GM23248 (cell line): ENCODE measurements at regions not wholly inside any gene's neighbourhood (a gene's known extent, or its start where the extent isn't known, plus 50 kb on each side); places are given as distances from the start of the nearest gene placed in this dataset.

ENCODE experiments used
- DNase-seq: peaks from one replicate; pipeline ENCODE4 v3.0.0-alpha.2; 2015
- H2AFZ ChIP-seq: fragments of 200-600 bp; sonication (generic); 2 replicates; pipeline ENCODE4 v1.6.1; 2016; ENCODE audit warnings: antibody characterized with exemption
- H3F3A ChIP-seq: fragments of 200-600 bp; sonication (generic); 2 replicates; pipeline ENCODE4 v1.6.1; 2016; ENCODE audit warnings: mild to moderate bottlenecking, antibody characterized with exemption, mixed run types; ENCODE audit not compliant: insufficient read depth
- H3K27ac ChIP-seq: fragments of 200-600 bp; sonication (generic); 2 replicates; pipeline ENCODE4 v1.5.1; 2016; ENCODE audit warnings: mild to moderate bottlenecking
- H3K27me3 ChIP-seq: fragments of 200-600 bp; sonication (generic); replicated peaks from 2 replicates; pipeline ENCODE4 v1.6.1; 2016; ENCODE audit warnings: mild to moderate bottlenecking; ENCODE audit not compliant: insufficient read depth
- H3K36me3 ChIP-seq: fragments of 200-600 bp; sonication (generic); 2 replicates; pipeline ENCODE4 v1.6.1; 2016; ENCODE audit warnings: low read depth, mild to moderate bottlenecking
- H3K4me1 ChIP-seq: fragments of 200-600 bp; sonication (generic); 2 replicates; pipeline ENCODE4 v1.6.1; 2016; ENCODE audit warnings: mild to moderate bottlenecking; ENCODE audit not compliant: insufficient read depth
- H3K4me2 ChIP-seq: fragments of 200-600 bp; sonication (generic); one replicate; pipeline ENCODE4 v1.6.1; 2016; ENCODE audit warnings: mild to moderate bottlenecking; ENCODE audit not compliant: unreplicated experiment
- H3K4me3 ChIP-seq: fragments of 200-600 bp; sonication (generic); 2 replicates; pipeline ENCODE4 v1.5.1; 2016; ENCODE audit warnings: mild to moderate bottlenecking
- H3K79me2 ChIP-seq: fragments of 200-600 bp; sonication (generic); 2 replicates; pipeline ENCODE4 v1.6.1; 2016; ENCODE audit warnings: mild to moderate bottlenecking; ENCODE audit not compliant: insufficient read depth
- H3K9ac ChIP-seq: fragments of 200-600 bp; sonication (generic); 2 replicates; pipeline ENCODE4 v1.6.1; 2016; ENCODE audit warnings: mild to moderate bottlenecking
- H3K9me2 ChIP-seq: fragments of 200-600 bp; sonication (generic); 2 replicates; pipeline ENCODE4 v1.6.1; 2016; ENCODE audit warnings: mixed run types, mild to moderate bottlenecking, moderate library complexity; ENCODE audit not compliant: insufficient read depth
- H3K9me3 ChIP-seq: fragments of 200-600 bp; sonication (generic); one replicate; pipeline ENCODE4 v1.6.1; 2017; ENCODE audit warnings: low read depth
- H4K20me1 ChIP-seq: fragments of 200-600 bp; sonication (generic); 2 replicates; pipeline ENCODE4 v1.6.0; 2016; ENCODE audit not compliant: insufficient read depth
- EZH2 ChIP-seq: fragments of 200-600 bp; sonication (generic); IDR thresholded peaks from 2 replicates; pipeline ENCODE4 v1.6.1; 2018; ENCODE audit warnings: antibody characterized with exemption, mild to moderate bottlenecking; ENCODE audit not compliant: insufficient read depth, poor library complexity, severe bottlenecking
- EZH2phosphoT487 ChIP-seq: fragments of 200-600 bp; sonication (generic); IDR thresholded peaks from 2 replicates; pipeline ENCODE4 v1.6.1; 2018; ENCODE audit warnings: antibody characterized with exemption, moderate library complexity, mild to moderate bottlenecking, low read depth; ENCODE audit not compliant: insufficient read depth
- WGBS, 2 experiments: methylation state at CpG; one replicate each; pipeline ENCODE4 v1.1.6; 2015 to 2017; ENCODE audit warnings: low lambda C conversion rate in 2 of 2, low coverage in 1 of 2; ENCODE audit errors: missing lambda C conversion rate in 2 of 2; 5-methylcytosine and 5-hydroxymethylcytosine counted together
- in situ Hi-C: fragments of 300-500 bp; cut with MboI; formaldehyde crosslinking; loops from 2 replicates; pipeline ENCODE4 v1.15.0; 2020

DNA sequence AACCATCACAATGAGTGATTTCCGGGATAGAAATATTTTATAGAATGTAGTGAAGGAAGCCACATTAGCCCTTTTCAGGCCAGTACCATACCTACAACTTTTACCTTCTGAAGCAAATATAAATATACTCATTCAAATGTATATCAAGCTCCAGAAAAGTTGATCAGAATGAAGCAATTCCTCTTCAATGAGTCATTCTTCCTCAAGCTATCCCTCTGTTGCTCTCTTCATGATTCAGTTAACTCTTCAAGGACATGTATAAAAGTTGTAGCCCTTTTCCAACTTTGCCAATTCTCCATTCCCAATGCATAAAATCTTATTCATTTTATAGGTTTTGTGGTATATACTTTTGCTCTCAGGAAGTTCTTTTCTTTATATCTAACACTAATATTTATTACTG is 242.1 kb upstream of the RGPD4 start:
- in situ Hi-C loops, result no loop called here
- no peaks in the 10 kb centered on the region for H4K20me1 ChIP-seq

DNA sequence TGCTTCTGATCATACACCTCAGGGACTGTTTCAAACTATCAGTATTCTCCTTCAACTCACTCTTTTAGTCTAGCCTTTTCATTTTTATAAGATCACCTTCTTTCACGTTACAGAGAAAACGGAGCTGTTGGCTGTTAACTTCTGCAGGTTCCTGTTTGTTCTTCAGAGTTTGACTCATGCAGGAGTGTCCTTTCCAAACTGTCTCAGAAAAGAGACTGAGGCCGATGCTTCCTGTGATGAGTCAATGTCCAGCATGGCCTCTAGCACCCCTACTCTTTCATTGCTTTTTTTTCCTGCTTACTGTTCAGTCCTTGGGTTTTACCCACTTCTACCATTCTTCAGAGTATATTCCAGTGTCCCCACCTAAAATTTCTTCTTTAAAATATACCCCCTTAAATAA is 240.8 kb upstream of the RGPD4 start:
- H3K4me3 ChIP-seq, result peak overlapping the region; percentile 32; the same call in 1 of the 2 replicates
- H3K9me3 ChIP-seq, result no peaks in the 10 kb centered on the region
- no peaks in the 10 kb centered on the region for H3K9me2 ChIP-seq
- no peak overlapping the region for H3K9ac ChIP-seq
- 11 to 15% methylated on average over 3 of the region's 3 CpGs for WGBS, 2 experiments
- H3K4me1 ChIP-seq, result peaks cover 39% of the 10 kb centered on the region
- peak; percentile 53 for DNase-seq
- H3K4me2 ChIP-seq, result peak overlapping the region; percentile 43
- no peaks in the 10 kb centered on the region for H3K27me3 ChIP-seq
- no peaks in the 10 kb centered on the region for H3K36me3 ChIP-seq
- H3K27ac ChIP-seq, result 0 out of 2 replicates have a peak overlapping the region, but pooled peaks have one; percentile 4
- no peaks in the 10 kb centered on the region for H3K79me2 ChIP-seq
- in situ Hi-C loops, result no loop called here
- no peaks in the 10 kb centered on the region for H4K20me1 ChIP-seq
- peak overlapping the region; percentile 71 for H2AFZ ChIP-seq
- H3F3A ChIP-seq, result peaks cover 9% of the 10 kb centered on the region; the same call in 1 of the 2 replicates
- TF ChIP-seq EZH2 (no peak), EZH2phosphoT487 (no peak)

More for the DNA sequence above, 242.1 kb upstream of the RGPD4 start:
- peak; percentile 63 for DNase-seq
- no peaks in the 10 kb centered on the region for H3K27me3 ChIP-seq
- peaks cover 31% of the 10 kb centered on the region for H3K4me1 ChIP-seq
- H3K4me2 ChIP-seq, result no peak overlapping the region
- peaks cover 9% of the 10 kb centered on the region; the same call in 1 of the 2 replicates for H3F3A ChIP-seq
- no peak overlapping the region for H3K27ac ChIP-seq
- H3K79me2 ChIP-seq, result no peaks in the 10 kb centered on the region
- H3K9ac ChIP-seq, result no peak overlapping the region
- H2AFZ ChIP-seq, result no peak overlapping the region
- H3K4me3 ChIP-seq, result no peak overlapping the region
- TF ChIP-seq EZH2phosphoT487, result no peak
- TF ChIP-seq EZH2, result no peak
- no peaks in the 10 kb centered on the region for H3K9me2 ChIP-seq
- WGBS, 2 experiments, result 82 to 94% methylated on average over 1 of the region's 1 CpG
- H3K36me3 ChIP-seq, result no peaks in the 10 kb centered on the region
- no peaks in the 10 kb centered on the region for H3K9me3 ChIP-seq

DNA sequence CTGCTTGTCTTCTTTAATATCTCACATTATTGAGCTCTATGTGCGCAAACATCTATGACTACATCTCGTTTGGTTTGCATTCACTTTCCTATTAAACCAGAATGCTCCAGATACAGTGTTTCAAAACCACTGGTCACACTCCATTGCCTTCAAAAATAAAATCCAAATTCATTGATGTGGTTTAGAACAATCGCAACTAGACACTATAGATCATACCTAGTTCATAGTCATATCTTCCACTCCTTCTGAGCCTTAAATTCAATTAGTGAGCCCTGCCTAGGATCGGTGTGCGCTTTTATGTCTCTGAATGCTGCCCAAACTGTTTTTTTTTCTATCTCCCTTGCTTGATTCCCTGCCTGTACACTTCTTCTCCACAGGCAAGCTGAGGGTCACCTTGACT is 238.5 kb upstream of the RGPD4 start:
- H2AFZ ChIP-seq, result no peak overlapping the region
- H3K9me3 ChIP-seq, result no peaks in the 10 kb centered on the region
- DNase-seq, result no peak
- in situ Hi-C loops, result no loop called here
- H3K27me3 ChIP-seq, result no peaks in the 10 kb centered on the region
- H3K9ac ChIP-seq, result no peak overlapping the region
- peaks cover 61% of the 10 kb centered on the region for H3K4me1 ChIP-seq
- H3K9me2 ChIP-seq, result no peaks in the 10 kb centered on the region
- H3F3A ChIP-seq, result peaks cover 26% of the 10 kb centered on the region
- WGBS, 2 experiments, result 93 to 95% methylated on average over 5 of the region's 5 CpGs
- no peak overlapping the region for H3K27ac ChIP-seq
- no peak overlapping the region for H3K4me2 ChIP-seq
- no peaks in the 10 kb centered on the region for H4K20me1 ChIP-seq
- H3K36me3 ChIP-seq, result no peaks in the 10 kb centered on the region
- no peak overlapping the region for H3K4me3 ChIP-seq
- no peak for TF ChIP-seq EZH2phosphoT487
- no peak for TF ChIP-seq EZH2
- no peaks in the 10 kb centered on the region for H3K79me2 ChIP-seq

DNA sequence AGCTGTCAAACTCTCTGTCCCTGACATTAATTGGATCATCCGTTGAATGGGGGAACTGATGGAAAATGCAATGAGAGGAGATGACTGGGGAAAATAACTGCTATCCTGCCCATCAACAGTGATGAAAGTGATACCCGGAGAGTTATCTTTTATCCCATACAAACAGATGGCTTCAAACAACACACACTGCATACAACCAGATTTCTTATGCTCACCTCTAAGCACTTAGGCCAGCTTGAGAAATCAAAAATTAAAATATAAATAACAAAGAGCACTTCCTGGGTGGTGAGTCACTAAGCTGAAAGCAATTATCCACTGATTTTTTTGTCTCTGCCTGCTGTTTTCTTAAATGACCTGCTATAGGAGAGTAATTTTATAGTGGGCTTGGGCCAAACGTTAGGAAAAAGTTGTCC is 237.6 kb upstream of the RGPD4 start:
- WGBS, 2 experiments, result 18 to 20% methylated on average over 3 of the region's 3 CpGs
- Histone ChIP-seq H3K4me2 (peak overlapping the region; percentile 6), H3K79me2 (no peaks in the 10 kb centered on the region), H4K20me1 (no peaks in the 10 kb centered on the region), H3K4me3 (no peak overlapping the region), H3K27me3 (no peaks in the 10 kb centered on the region), H3K4me1 (peaks cover 61% of the 10 kb centered on the region), H3K9me2 (no peaks in the 10 kb centered on the region), H3K27ac (no peak overlapping the region), H3K36me3 (no peaks in the 10 kb centered on the region), H3K9me3 (no peaks in the 10 kb centered on the region), H3F3A (peaks cover 26% of the 10 kb centered on the region), H3K9ac (no peak overlapping the region), H2AFZ (0 out of 2 replicates have a peak overlapping the region, but pooled peaks have one; percentile 1)
- DNase-seq, result peak; percentile 60
- in situ Hi-C loops, result no loop called here
- TF ChIP-seq EZH2 (no peak), EZH2phosphoT487 (no peak)
